HuH-7.5 (cell line): ENCODE measurements at regions not wholly inside any gene's neighbourhood (a gene's known extent, or its start where the extent isn't known, plus 50 kb on each side); places are given as distances from the start of the nearest gene placed in this dataset.

ENCODE experiments used
- DNase-seq: peaks from one replicate; pipeline ENCODE4 v3.0.0; 2011; ENCODE audit warnings: low spot score

GRCh38 chr2:139020287-139020686 is 240.1 kb upstream of the NXPH2 start:
- DNase-seq: no peak

- no peak for DNase-seq
Measured at GRCh38 chr2:139018252-139018651, 238.1 kb upstream of the NXPH2 start.

DNA sequence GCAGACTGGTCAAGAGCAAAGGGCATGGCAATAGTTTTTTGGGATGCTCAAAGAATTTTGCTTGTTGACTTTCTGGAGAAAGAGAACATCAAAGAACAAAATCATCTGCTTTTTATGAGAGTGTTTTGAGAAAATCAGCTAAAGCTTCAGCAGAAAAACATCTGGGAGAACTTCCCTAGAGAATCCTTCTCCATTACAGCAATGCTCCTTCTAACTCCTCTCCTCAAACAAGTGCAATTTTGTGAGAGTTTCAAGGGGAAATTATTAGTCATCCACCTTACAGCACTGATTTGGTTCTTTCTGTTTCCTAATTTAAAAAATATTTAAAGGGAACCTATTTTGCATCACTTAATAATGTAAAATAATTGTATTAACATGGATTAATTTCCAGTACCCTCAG is 226.9 kb upstream of the NXPH2 start:
- no peak for DNase-seq

GRCh38 chr2:139000131-139000785 is 220.1 kb upstream of the NXPH2 start:
- no peak for DNase-seq

- no peak for DNase-seq
Measured at GRCh38 chr2:138997856-138998517, 217.8 kb upstream of the NXPH2 start.

DNA sequence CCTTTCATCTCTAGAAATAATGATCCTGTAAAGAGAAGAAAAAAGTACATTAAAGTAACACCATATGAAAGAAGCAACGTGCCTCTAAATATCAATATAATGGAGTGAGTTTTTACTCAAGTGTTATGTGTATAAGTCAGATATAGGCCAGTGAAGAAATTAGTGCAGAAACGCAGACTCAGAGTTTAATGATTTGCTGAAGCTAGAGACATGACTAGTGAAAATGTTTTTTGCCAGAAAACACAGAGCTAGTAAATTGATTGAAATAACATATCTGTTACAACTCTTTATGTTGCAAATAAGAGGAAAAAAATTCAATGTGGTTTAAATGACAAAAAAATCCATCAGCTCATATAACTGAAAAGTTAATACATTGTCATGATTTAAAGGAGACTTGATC is 217.2 kb upstream of the NXPH2 start:
- DNase-seq: no peak

- DNase-seq: no peak
Measured at GRCh38 chr2:138994502-138994901, 214.3 kb upstream of the NXPH2 start.

- no peak for DNase-seq
Measured at GRCh38 chr2:138985881-138986280, 205.7 kb upstream of the NXPH2 start.

DNA sequence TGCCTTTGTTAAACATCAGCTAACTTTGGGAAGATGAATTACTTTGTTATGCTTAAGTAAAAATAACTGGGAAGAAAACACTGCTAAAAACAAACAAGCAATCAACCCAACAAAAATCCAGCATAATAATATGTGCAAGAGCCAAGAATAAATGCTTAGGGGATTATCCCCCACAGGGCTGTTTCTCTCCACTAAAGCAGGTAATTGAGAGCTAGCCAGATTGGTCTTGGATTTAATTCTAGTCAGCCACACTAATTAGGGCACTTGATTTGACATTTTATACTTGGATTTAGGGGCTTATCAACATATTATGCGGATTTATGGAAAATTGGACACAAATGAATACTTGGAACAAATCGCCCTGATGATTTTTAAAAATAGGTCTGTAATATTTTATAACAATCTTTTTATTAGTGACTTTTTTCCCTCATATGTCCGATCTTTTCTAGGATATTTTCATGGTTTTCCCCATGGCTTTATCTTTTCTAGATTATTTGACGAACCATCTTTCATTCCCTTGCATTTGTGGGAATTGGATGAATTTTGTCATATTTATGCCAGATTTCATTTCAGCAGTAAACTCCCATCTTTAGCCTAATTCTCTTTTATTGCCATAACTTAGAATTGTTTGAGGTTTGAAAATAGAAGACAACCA is 199.1 kb upstream of the NXPH2 start:
- DNase-seq: no peak

- DNase-seq: no peak
Measured at GRCh38 chr2:138974651-138975050, 194.5 kb upstream of the NXPH2 start.

DNA sequence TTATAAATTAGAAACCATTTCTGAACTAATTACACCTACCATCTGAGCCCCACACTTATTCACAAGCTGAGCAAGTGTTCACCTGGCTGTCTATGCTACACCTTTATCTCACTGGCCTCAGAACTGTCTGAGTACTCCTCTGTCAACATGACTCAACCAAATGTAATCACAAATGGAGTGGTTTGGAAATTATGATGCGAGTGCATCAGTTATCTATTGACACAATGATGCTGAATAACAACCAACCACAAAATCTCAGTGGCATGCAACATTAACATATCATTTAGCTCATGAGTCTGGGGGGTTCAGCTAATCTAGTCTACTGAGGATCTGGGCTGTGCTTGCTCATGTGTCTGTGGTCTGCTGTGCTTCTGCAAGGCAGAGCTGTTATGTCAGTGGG is 184.2 kb upstream of the NXPH2 start:
- no peak for DNase-seq

- DNase-seq: no peak
Measured at GRCh38 chr2:138962686-138963085, 182.5 kb upstream of the NXPH2 start.

- DNase-seq: no peak
Measured at GRCh38 chr2:138960191-138960590, 180.0 kb upstream of the NXPH2 start.

DNA sequence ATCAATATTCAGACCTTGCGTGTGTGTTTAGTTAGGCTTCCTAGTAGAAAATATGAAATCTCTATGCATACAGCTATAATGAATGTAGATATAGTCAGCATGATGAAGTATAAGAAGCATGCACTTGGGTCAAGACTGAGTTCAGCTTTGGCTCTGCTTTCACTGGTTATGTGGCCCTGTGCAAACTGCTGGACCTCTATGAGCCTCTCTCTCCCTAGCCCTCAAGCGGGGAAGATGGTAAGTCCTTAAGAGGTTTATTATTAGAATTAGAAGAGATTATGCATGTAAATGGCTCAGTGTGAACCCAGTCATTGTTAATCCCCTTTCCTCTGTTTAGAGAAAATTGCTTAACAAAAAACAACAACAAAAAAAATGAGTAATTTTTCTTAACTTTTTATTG is 178.8 kb upstream of the NXPH2 start:
- no peak for DNase-seq

GRCh38 chr2:138956116-138956515 is 175.9 kb upstream of the NXPH2 start:
- DNase-seq: no peak

GRCh38 chr2:138950486-138950885 is 170.3 kb upstream of the NXPH2 start:
- DNase-seq: no peak

DNA sequence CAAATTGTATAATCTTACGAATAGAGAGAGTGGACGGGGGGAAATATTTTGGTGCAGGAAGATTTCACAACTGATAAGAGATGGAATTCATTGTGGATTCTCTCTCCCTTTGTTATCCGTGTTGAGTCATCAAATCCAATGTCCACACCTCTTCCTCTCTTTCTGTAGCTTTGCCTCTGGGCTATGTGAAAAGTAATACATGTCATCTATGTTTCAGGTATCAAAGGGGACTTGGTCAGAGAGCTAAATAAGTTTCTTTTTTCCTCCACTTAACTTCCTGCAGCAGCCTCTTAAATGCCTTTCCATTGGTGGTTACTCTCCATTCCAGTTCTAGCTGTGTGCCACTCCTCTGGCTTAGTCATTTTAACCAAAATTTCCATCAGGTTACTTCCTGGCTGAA is 169.3 kb upstream of the NXPH2 start:
- no peak for DNase-seq

- DNase-seq: no peak
Measured at GRCh38 chr2:138948070-138948539, 167.9 kb upstream of the NXPH2 start.

DNA sequence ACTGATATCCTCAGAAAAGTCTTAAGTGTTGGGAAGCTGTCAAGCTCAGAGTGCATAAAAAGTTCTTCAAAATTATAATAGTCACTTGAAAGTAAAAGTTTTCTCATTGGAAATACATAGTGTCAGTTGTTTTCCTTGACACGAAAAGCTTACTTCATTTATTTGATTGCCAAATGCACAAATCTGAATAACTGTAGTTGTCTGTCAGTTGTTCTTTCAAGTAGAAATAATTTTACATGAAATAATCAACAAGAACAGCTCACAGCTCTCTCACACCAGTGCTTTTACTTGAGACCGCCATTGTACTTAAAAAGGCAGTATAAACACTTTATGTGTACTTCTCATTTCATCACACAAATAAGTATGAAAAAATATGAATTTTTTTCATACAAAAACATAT is 163.3 kb upstream of the NXPH2 start:
- no peak for DNase-seq

DNA sequence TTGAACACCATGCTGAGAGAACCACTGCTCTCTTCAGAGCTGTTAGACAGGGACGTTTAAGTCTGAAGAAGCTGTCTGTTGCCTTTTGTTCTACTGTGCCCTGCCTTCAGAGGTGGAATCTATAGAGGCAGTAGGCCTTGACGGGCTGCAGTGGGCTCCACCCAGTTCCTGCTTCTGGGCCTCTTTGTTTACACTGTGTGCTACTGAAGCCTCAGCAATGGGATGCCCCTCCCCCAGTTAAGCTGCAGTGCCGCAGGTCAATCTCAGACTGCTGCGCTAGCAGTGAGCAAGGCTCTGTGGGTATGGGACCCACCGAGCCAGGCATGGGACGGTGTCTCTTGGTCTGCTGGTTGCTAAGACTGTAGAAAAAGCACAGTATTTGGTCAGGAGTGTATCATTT is 162.3 kb upstream of the NXPH2 start:
- DNase-seq: no peak

- no peak for DNase-seq
Measured at GRCh38 chr2:138931284-138932256, 151.4 kb upstream of the NXPH2 start.

DNA sequence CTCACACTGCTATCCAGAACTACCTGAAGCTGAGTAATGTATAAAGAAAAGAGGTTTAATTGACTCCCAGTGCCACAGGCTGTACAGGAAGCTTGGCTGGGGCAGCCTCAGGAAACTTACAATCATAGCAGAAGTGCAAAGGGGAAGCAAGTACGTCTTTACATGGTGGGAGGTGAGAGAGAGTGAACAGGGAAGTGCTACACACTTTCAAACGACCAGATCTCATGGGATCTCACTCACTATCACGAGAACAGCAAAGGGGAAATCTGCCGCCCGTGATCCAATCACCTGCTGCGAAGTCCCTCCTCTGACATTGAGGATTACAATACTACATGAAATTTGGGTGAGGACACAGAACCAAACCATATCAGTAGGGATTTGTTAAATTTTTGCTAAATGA is 150.4 kb upstream of the NXPH2 start:
- no peak for DNase-seq
